Activated naive CD8-positive, alpha-beta T cell treated with anti-CD3 and anti-CD28 coated beads for 36 hours (primary cell): ENCODE measurements at regions not wholly inside any gene's neighbourhood (a gene's known extent, or its start where the extent isn't known, plus 50 kb on each side); places are given as distances from the start of the nearest gene placed in this dataset.

ENCODE experiments used
- DNase-seq: peaks from one replicate; pipeline ENCODE4 v3.0.0; 2021
- H3K27ac Mint-ChIP-seq: one replicate; pipeline ENCODE4 v1.8.0; 2022; ENCODE audit warnings: mild to moderate bottlenecking, moderate library complexity, mixed read lengths
- H3K27me3 Mint-ChIP-seq: one replicate; pipeline ENCODE4 v1.8.0; 2022; ENCODE audit warnings: mild to moderate bottlenecking, mixed read lengths
- H3K36me3 Mint-ChIP-seq: one replicate; pipeline ENCODE4 v1.8.0; 2021; ENCODE audit warnings: mild to moderate bottlenecking, mixed read lengths
- H3K4me1 Mint-ChIP-seq: one replicate; pipeline ENCODE4 v1.8.0; 2021; ENCODE audit warnings: mixed read lengths
- H3K4me3 Mint-ChIP-seq: one replicate; pipeline ENCODE4 v1.8.0; 2022; ENCODE audit warnings: mild to moderate bottlenecking, moderate library complexity, mixed read lengths
- H3K9me3 Mint-ChIP-seq: one replicate; pipeline ENCODE4 v1.8.0; 2022; ENCODE audit warnings: mixed read lengths

DNA sequence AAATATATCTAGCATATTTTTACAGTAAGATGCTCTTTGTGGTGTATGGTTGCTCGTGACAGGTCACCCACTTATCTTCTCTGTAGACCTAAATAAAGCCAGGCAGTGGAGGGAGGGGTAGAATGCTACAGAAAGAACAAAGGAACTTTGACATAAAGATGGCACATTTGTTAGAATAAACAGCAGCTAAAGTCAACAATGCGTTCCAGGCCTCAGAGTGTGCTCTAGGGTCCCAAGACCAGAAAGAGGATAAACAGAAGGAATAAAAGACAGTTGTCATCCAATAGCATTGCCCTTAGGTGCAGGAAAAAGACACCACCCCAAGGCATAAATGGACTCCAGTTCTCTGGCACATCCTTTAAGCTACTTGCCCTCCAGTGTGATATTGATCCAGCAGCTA is 523.0 kb upstream of the CDH11 start:
- H3K9me3 Mint-ChIP-seq, result peaks cover 2% of the 10 kb centered on the region
- H3K4me1 Mint-ChIP-seq, result no peaks in the 10 kb centered on the region
- no peaks in the 10 kb centered on the region for H3K36me3 Mint-ChIP-seq
- no peak overlapping the region for H3K27ac Mint-ChIP-seq
- DNase-seq, result no peak
- no peak overlapping the region for H3K4me3 Mint-ChIP-seq
- H3K27me3 Mint-ChIP-seq, result no peaks in the 10 kb centered on the region

DNA sequence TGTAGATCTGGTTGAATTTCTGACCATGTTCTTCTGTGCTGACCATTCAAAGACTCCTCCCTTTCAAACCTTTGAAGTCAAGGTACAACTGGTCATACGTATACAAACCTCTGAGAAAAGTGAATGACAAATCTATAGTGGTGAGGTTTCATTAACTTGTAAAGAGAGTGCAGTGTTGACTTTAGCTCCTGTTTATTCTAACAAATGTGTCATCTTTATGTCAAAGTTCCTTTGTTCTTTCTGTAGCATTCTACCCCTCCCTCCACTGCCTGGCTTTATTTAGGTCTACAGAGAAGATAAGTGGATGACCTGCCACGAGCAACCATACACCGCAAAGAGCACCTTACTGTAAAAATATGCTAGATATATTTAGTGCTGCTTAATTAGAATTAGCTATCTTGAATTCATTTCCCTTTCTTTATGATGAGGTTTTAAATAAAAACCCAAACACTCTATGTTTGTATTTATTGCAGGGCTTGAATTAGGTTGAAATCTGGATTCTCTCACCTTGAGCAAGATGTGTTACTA is 520.0 kb upstream of the CDH11 start:
- Mint-ChIP-seq H3K4me1 (no peaks in the 10 kb centered on the region), H3K27ac (no peak overlapping the region), H3K9me3 (no peaks in the 10 kb centered on the region), H3K4me3 (no peak overlapping the region), H3K27me3 (no peaks in the 10 kb centered on the region), H3K36me3 (no peaks in the 10 kb centered on the region)
- DNase-seq, result no peak

- H3K27me3 Mint-ChIP-seq, result no peaks in the 10 kb centered on the region
- H3K4me1 Mint-ChIP-seq, result no peaks in the 10 kb centered on the region
- no peaks in the 10 kb centered on the region for H3K9me3 Mint-ChIP-seq
- no peak overlapping the region for H3K27ac Mint-ChIP-seq
- no peak overlapping the region for H3K4me3 Mint-ChIP-seq
- no peak for DNase-seq
- no peaks in the 10 kb centered on the region for H3K36me3 Mint-ChIP-seq
Measured at GRCh38 chr16:65641049-65641761, 519.3 kb upstream of the CDH11 start.

- no peaks in the 10 kb centered on the region for H3K36me3 Mint-ChIP-seq
- no peak overlapping the region for H3K27ac Mint-ChIP-seq
- no peaks in the 10 kb centered on the region for H3K4me1 Mint-ChIP-seq
- no peak overlapping the region for H3K4me3 Mint-ChIP-seq
- DNase-seq, result no peak
- peaks cover 3% of the 10 kb centered on the region for H3K9me3 Mint-ChIP-seq
- no peaks in the 10 kb centered on the region for H3K27me3 Mint-ChIP-seq
Measured at GRCh38 chr16:65634833-65635232, 513.0 kb upstream of the CDH11 start.

DNA sequence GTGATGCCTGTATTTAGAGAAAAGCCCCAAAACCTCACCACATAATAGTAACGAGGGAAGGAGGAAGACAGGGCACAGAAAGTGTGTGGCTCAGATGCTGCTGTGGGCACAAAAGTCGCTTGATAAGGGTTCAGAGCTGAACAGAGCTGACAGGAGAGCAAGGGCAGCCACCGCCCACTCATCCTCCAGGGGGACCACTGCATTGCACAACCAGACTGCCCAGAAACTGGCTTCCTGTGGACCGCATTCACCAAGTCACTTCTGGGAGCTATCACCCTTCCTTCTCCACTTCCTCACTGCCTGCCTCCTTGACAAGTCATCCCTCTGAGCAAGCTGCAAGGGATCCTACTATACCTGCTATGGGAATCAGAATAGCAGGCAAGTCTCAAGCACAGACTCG is 512.4 kb upstream of the CDH11 start:
- no peaks in the 10 kb centered on the region for H3K36me3 Mint-ChIP-seq

DNA sequence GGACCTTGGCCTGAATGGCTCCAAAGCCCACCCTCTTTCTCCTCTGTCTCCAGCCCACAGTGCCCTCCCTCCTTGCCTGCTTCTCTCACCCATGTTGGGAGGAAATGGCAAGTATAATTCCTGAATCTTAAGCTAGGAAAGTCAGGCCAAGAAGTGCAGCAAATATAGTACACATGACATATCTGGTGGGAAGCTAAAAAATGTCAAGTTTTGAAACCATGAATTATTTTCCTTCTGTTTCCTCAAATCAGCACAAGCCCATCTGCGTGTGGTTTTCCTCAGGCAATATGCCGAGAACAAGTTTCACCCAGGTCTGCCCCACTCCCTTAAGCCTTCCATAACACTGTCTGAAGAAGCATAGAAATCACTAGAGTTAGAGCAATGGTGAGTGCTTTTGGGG is 502.8 kb upstream of the CDH11 start:
- Mint-ChIP-seq H3K27me3 (no peaks in the 10 kb centered on the region), H3K4me3 (no peak overlapping the region), H3K27ac (no peak overlapping the region), H3K4me1 (no peaks in the 10 kb centered on the region), H3K36me3 (no peaks in the 10 kb centered on the region), H3K9me3 (no peaks in the 10 kb centered on the region)
- DNase-seq, result no peak

More for the DNA sequence above, 512.4 kb upstream of the CDH11 start:
- no peak for DNase-seq
- Mint-ChIP-seq H3K9me3 (peaks cover 3% of the 10 kb centered on the region), H3K27me3 (no peaks in the 10 kb centered on the region), H3K27ac (no peak overlapping the region), H3K4me3 (no peak overlapping the region), H3K4me1 (no peaks in the 10 kb centered on the region)

DNA sequence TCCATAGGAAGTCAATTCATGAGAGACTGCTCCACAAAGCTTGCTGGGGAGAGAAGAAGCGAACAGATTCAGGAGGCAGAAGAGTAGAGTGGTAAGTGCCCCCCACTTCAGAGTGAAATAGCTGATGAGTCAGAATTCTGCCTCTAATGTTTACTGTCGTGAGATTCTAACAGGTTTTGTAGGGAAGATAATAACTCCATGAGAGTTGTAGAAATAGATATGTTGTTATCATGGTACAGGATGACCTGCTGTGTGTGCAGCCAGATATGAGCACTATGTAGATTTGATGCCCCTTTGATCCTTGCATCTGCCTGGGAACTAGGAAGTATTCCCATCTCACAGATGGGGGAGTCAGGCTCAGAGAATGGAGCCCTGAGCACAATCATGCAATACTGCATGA is 502.4 kb upstream of the CDH11 start:
- no peak overlapping the region for H3K27ac Mint-ChIP-seq
- no peaks in the 10 kb centered on the region for H3K9me3 Mint-ChIP-seq
- H3K36me3 Mint-ChIP-seq, result no peaks in the 10 kb centered on the region
- DNase-seq, result no peak
- no peaks in the 10 kb centered on the region for H3K4me1 Mint-ChIP-seq
- no peaks in the 10 kb centered on the region for H3K27me3 Mint-ChIP-seq
- H3K4me3 Mint-ChIP-seq, result no peak overlapping the region

- no peaks in the 10 kb centered on the region for H3K27me3 Mint-ChIP-seq
Measured at GRCh38 chr16:65622871-65623270, 501.0 kb upstream of the CDH11 start.

GRCh38 chr16:65622151-65622550 is 500.3 kb upstream of the CDH11 start:
- Mint-ChIP-seq H3K27me3 (no peaks in the 10 kb centered on the region), H3K9me3 (no peaks in the 10 kb centered on the region), H3K4me1 (no peaks in the 10 kb centered on the region), H3K36me3 (no peaks in the 10 kb centered on the region), H3K4me3 (no peak overlapping the region), H3K27ac (no peak overlapping the region)
- DNase-seq, result no peak

More at GRCh38 chr16:65622871-65623270, 501.0 kb upstream of the CDH11 start:
- H3K4me1 Mint-ChIP-seq, result no peaks in the 10 kb centered on the region
- no peak for DNase-seq
- H3K4me3 Mint-ChIP-seq, result no peak overlapping the region
- no peaks in the 10 kb centered on the region for H3K9me3 Mint-ChIP-seq
- H3K36me3 Mint-ChIP-seq, result no peaks in the 10 kb centered on the region
- H3K27ac Mint-ChIP-seq, result no peak overlapping the region

DNA sequence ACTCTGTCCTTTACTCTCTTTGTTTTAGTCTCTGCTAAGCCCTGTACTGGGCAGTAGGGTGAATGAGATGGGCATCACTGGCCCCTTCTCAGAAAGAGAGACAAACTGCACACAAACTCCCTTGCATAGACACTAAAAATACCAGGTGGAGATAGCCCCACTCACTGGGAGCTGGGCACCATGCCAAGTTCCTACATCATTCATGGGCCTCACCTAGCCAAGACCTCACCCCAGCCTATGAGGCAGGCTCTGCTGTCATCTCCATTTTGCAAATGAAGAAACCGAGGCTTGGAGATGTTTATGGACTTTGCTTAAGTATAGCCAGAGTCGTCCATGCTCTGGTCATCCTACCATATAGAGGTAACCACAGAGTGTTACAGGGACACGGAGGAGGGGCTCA is 499.8 kb upstream of the CDH11 start:
- Mint-ChIP-seq H3K27me3 (no peaks in the 10 kb centered on the region), H3K4me1 (no peaks in the 10 kb centered on the region), H3K9me3 (no peaks in the 10 kb centered on the region), H3K4me3 (no peak overlapping the region), H3K27ac (no peak overlapping the region), H3K36me3 (no peaks in the 10 kb centered on the region)
- DNase-seq, result no peak

GRCh38 chr16:65619606-65620005 is 497.7 kb upstream of the CDH11 start:
- Mint-ChIP-seq H3K4me1 (no peaks in the 10 kb centered on the region), H3K27ac (no peak overlapping the region)
- DNase-seq, result no peak

DNA sequence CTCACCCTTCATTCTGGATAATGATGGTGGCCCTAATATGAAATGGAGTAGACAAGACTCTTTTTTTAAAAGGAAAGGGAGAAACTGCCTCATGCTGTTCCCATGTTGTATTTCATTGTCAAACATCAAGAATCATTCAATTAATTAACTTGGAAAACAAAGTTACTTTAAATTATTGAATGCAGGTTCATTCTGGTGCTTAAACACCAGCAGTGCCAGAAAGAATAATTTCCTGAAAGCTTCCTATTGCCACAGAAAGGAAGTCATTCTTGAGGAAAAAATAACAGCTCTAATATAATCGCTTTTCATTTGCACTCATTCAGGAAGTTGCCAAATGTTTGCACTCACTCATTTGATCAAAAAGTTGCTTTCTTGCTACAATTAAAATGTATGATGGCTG is 497.1 kb upstream of the CDH11 start:
- H3K4me3 Mint-ChIP-seq, result no peak overlapping the region
- no peak for DNase-seq
- H3K27ac Mint-ChIP-seq, result no peak overlapping the region
- H3K9me3 Mint-ChIP-seq, result no peaks in the 10 kb centered on the region
- no peaks in the 10 kb centered on the region for H3K4me1 Mint-ChIP-seq
- H3K36me3 Mint-ChIP-seq, result no peaks in the 10 kb centered on the region
- H3K27me3 Mint-ChIP-seq, result no peaks in the 10 kb centered on the region

More at GRCh38 chr16:65619606-65620005, 497.7 kb upstream of the CDH11 start:
- no peaks in the 10 kb centered on the region for H3K9me3 Mint-ChIP-seq
- H3K36me3 Mint-ChIP-seq, result no peaks in the 10 kb centered on the region
- H3K27me3 Mint-ChIP-seq, result no peaks in the 10 kb centered on the region
- H3K4me3 Mint-ChIP-seq, result no peak overlapping the region

- no peaks in the 10 kb centered on the region for H3K27me3 Mint-ChIP-seq
- H3K4me3 Mint-ChIP-seq, result no peak overlapping the region
- DNase-seq, result no peak
- no peaks in the 10 kb centered on the region for H3K4me1 Mint-ChIP-seq
- no peaks in the 10 kb centered on the region for H3K36me3 Mint-ChIP-seq
- H3K27ac Mint-ChIP-seq, result no peak overlapping the region
- H3K9me3 Mint-ChIP-seq, result no peaks in the 10 kb centered on the region
Measured at GRCh38 chr16:65618333-65618732, 496.5 kb upstream of the CDH11 start.

- no peaks in the 10 kb centered on the region for H3K9me3 Mint-ChIP-seq
- no peaks in the 10 kb centered on the region for H3K27me3 Mint-ChIP-seq
- H3K4me1 Mint-ChIP-seq, result no peaks in the 10 kb centered on the region
- H3K4me3 Mint-ChIP-seq, result no peak overlapping the region
- DNase-seq, result no peak
- H3K36me3 Mint-ChIP-seq, result no peaks in the 10 kb centered on the region
- H3K27ac Mint-ChIP-seq, result no peak overlapping the region
Measured at GRCh38 chr16:65617421-65617820, 495.6 kb upstream of the CDH11 start.

GRCh38 chr16:65608455-65608854 is 486.6 kb upstream of the CDH11 start:
- Mint-ChIP-seq H3K4me1 (no peaks in the 10 kb centered on the region), H3K27me3 (no peaks in the 10 kb centered on the region)
- no peak for DNase-seq

GRCh38 chr16:65604771-65605170 is 482.9 kb upstream of the CDH11 start:
- no peak for DNase-seq
- Mint-ChIP-seq H3K4me3 (no peak overlapping the region), H3K9me3 (peaks cover 6% of the 10 kb centered on the region), H3K4me1 (no peaks in the 10 kb centered on the region), H3K27me3 (no peaks in the 10 kb centered on the region), H3K36me3 (no peaks in the 10 kb centered on the region), H3K27ac (no peak overlapping the region)

More at GRCh38 chr16:65608455-65608854, 486.6 kb upstream of the CDH11 start:
- Mint-ChIP-seq H3K9me3 (peaks cover 4% of the 10 kb centered on the region), H3K4me3 (no peak overlapping the region), H3K36me3 (no peaks in the 10 kb centered on the region), H3K27ac (no peak overlapping the region)
